Brain microvascular endothelial cell (primary cell): ENCODE measurements at regions not wholly inside any gene's neighbourhood (a gene's known extent, or its start where the extent isn't known, plus 50 kb on each side); places are given as distances from the start of the nearest gene placed in this dataset.

ENCODE experiments used
- DNase-seq: peaks from one replicate; pipeline ENCODE4 v3.0.0-alpha.2; 2020
- H3K27ac ChIP-seq: fragments of 250-450 bp; sonication (Bioruptor Pico); 2 replicates; pipeline ENCODE4 v1.5.1; 2020; ENCODE audit warnings: mild to moderate bottlenecking, moderate library complexity
- H3K27me3 ChIP-seq: fragments of 250-450 bp; sonication (Bioruptor Pico); replicated peaks from 2 replicates; pipeline ENCODE4 v1.5.1; 2020; ENCODE audit warnings: mild to moderate bottlenecking
- H3K36me3 ChIP-seq: fragments of 250-450 bp; sonication (Bioruptor Pico); replicated peaks from 2 replicates; pipeline ENCODE4 v1.5.1; 2020; ENCODE audit warnings: mild to moderate bottlenecking
- H3K4me3 ChIP-seq: 2 replicates; pipeline ENCODE4 v1.5.1; 2011; ENCODE audit warnings: low read depth, mild to moderate bottlenecking, control low read depth, low read length, moderate library complexity
- CTCF ChIP-seq: IDR thresholded peaks from 2 replicates; pipeline ENCODE4 v1.5.1; 2011; ENCODE audit warnings: low read depth, mild to moderate bottlenecking, moderate library complexity, low read length, control low read depth, inconsistent platforms; ENCODE audit errors: missing control alignments
- in situ Hi-C: cut with HindIII; loops from 2 replicates; pipeline ENCODE4 v1.10.0; 2017; ENCODE audit warnings: low sequenced_read_pairs, low pct_ligation_motif_present

GRCh38 chr12:107248187-107248586, 154.8 kb upstream of the CRY1 start:
- H3K27ac ChIP-seq = no peak overlapping the region
- H3K27me3 ChIP-seq = no peaks in the 10 kb centered on the region
- no peaks in the 10 kb centered on the region for H3K36me3 ChIP-seq
- H3K4me3 ChIP-seq = no peak overlapping the region
- TF ChIP-seq CTCF = no peak
- DNase-seq = no peak
- in situ Hi-C loops = no loop called here

GRCh38 chr12:107251288-107251687, 157.9 kb upstream of the CRY1 start:
- in situ Hi-C loops = no loop called here
- no peak for TF ChIP-seq CTCF
- Histone ChIP-seq H3K4me3 (no peak overlapping the region), H3K36me3 (no peaks in the 10 kb centered on the region), H3K27ac (no peak overlapping the region), H3K27me3 (no peaks in the 10 kb centered on the region)
- DNase-seq = no peak

GRCh38 chr12:107253361-107253760, 160.0 kb upstream of the CRY1 start:
- in situ Hi-C loops = no loop called here
- no peak for DNase-seq
- TF ChIP-seq CTCF = no peak
- H3K27ac ChIP-seq = no peak overlapping the region
- no peak overlapping the region for H3K4me3 ChIP-seq
- no peaks in the 10 kb centered on the region for H3K27me3 ChIP-seq
- no peaks in the 10 kb centered on the region for H3K36me3 ChIP-seq

- Histone ChIP-seq H3K27me3 (no peaks in the 10 kb centered on the region), H3K4me3 (no peak overlapping the region), H3K27ac (no peak overlapping the region), H3K36me3 (no peaks in the 10 kb centered on the region)
- no peak for DNase-seq
- no peak for TF ChIP-seq CTCF
- in situ Hi-C loops = no loop called here
Observed at GRCh38 chr12:107254258-107254856, 161.0 kb upstream of the CRY1 start.

GRCh38 chr12:107258780-107259179, 165.4 kb upstream of the CRY1 start:
- TF ChIP-seq CTCF = no peak
- Histone ChIP-seq H3K27ac (no peak overlapping the region), H3K4me3 (no peak overlapping the region), H3K27me3 (no peaks in the 10 kb centered on the region), H3K36me3 (no peaks in the 10 kb centered on the region)
- DNase-seq = no peak
- in situ Hi-C loops = no loop called here

DNA sequence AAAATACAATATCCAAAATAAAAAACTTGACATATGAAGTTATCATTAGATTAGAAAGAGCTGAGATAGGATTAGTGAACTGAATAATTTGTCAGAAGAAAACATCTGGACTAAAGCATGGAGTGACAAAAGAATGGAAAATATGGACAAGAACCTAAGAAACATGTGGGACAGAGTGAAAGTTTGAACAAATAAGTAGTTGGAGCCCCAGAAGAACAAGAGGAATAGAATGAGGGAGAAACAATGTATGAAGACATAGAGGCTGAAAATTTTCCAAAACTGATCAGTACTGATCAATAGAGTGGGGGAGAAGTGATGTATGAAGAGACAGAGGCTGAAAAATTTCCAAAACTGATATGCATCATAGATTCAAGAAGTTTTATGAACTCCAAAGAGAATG, 170.6 kb upstream of the CRY1 start:
- DNase-seq = no peak
- no peaks in the 10 kb centered on the region for H3K36me3 ChIP-seq
- in situ Hi-C loops = no loop called here
- H3K4me3 ChIP-seq = no peak overlapping the region
- no peak for TF ChIP-seq CTCF
- no peaks in the 10 kb centered on the region for H3K27me3 ChIP-seq
- H3K27ac ChIP-seq = no peak overlapping the region
